Karpas-422 (cell line): ENCODE measurements at regions not wholly inside any gene's neighbourhood (a gene's known extent, or its start where the extent isn't known, plus 50 kb on each side); places are given as distances from the start of the nearest gene placed in this dataset.

ENCODE experiments used
- DNase-seq: peaks from one replicate; pipeline ENCODE4 v3.0.0-alpha.2; 2015
- H2AFZ ChIP-seq: fragments of 200-600 bp; sonication (generic); 2 replicates; pipeline ENCODE4 v1.6.1; 2014; ENCODE audit warnings: antibody characterized with exemption, low read length, mixed read lengths
- H3K27ac ChIP-seq: fragments of 200-600 bp; sonication (generic); 2 replicates; pipeline ENCODE4 v1.5.1; 2014; ENCODE audit warnings: mild to moderate bottlenecking, low read length, moderate library complexity
- H3K27me3 ChIP-seq: fragments of 200-600 bp; sonication (generic); 2 replicates; pipeline ENCODE4 v1.6.1; 2014; ENCODE audit warnings: low read length, mixed read lengths
- H3K36me3 ChIP-seq: fragments of 200-600 bp; sonication (generic); 2 replicates; pipeline ENCODE4 v1.6.1; 2014; ENCODE audit warnings: low read length, mixed read lengths; ENCODE audit not compliant: insufficient read depth
- H3K4me1 ChIP-seq: fragments of 200-600 bp; sonication (generic); 2 replicates; pipeline ENCODE4 v1.6.1; 2014; ENCODE audit warnings: mild to moderate bottlenecking, low read length, mixed read lengths
- H3K4me2 ChIP-seq: fragments of 200-600 bp; sonication (generic); 2 replicates; pipeline ENCODE4 v1.6.1; 2014; ENCODE audit warnings: low read length, low read depth, mild to moderate bottlenecking; ENCODE audit not compliant: poor library complexity, severe bottlenecking
- H3K4me3 ChIP-seq: fragments of 200-600 bp; sonication (generic); 2 replicates; pipeline ENCODE4 v1.5.1; 2014; ENCODE audit warnings: mild to moderate bottlenecking, antibody characterized with exemption, low read length, mixed read lengths
- H3K79me2 ChIP-seq: fragments of 200-600 bp; sonication (generic); 2 replicates; pipeline ENCODE4 v1.6.1; 2014; ENCODE audit warnings: mild to moderate bottlenecking, low read length, mixed read lengths
- H3K9ac ChIP-seq: fragments of 200-600 bp; sonication (generic); 2 replicates; pipeline ENCODE4 v1.6.0; 2014; ENCODE audit warnings: low read length
- H3K9me2 ChIP-seq: fragments of 200-600 bp; sonication (generic), shearing (Covaris generic); replicated peaks from 2 replicates; pipeline ENCODE4 v1.6.0; 2014; ENCODE audit warnings: mild to moderate bottlenecking, low read length, moderate library complexity; ENCODE audit not compliant: insufficient read depth
- H3K9me3 ChIP-seq: fragments of 300-700, 200-600 bp; sonication (generic); 2 replicates; pipeline ENCODE4 v1.6.1; 2014; ENCODE audit warnings: low read length, mixed read lengths
- H4K20me1 ChIP-seq: fragments of 200-600 bp; sonication (generic); 2 replicates; pipeline ENCODE4 v1.6.1; 2014; ENCODE audit warnings: mild to moderate bottlenecking, antibody characterized with exemption, low read length, low read depth; ENCODE audit not compliant: insufficient read depth

- no peak overlapping the region for H3K4me3 ChIP-seq
- no peak for DNase-seq
- no peak overlapping the region for H2AFZ ChIP-seq
These were observed 114.1 kb upstream of the TRIM2 start for GRCh38 chr4:153090181-153090580.

GRCh38 chr4:153090670-153091385, 113.4 kb upstream of the TRIM2 start:
- Histone ChIP-seq H3K9ac (no peak overlapping the region), H3K4me3 (no peak overlapping the region), H3K79me2 (no peaks in the 10 kb centered on the region), H3K4me1 (peaks cover 8% of the 10 kb centered on the region), H3K9me2 (no peaks in the 10 kb centered on the region), H3K4me2 (no peak overlapping the region), H3K9me3 (no peaks in the 10 kb centered on the region), H3K27ac (no peak overlapping the region), H2AFZ (no peak overlapping the region), H3K36me3 (no peaks in the 10 kb centered on the region), H4K20me1 (no peaks in the 10 kb centered on the region), H3K27me3 (no peaks in the 10 kb centered on the region)
- no peak for DNase-seq

More at GRCh38 chr4:153090181-153090580, 114.1 kb upstream of the TRIM2 start:
- Histone ChIP-seq H3K36me3 (no peaks in the 10 kb centered on the region), H4K20me1 (no peaks in the 10 kb centered on the region), H3K27ac (no peak overlapping the region), H3K9ac (no peak overlapping the region), H3K79me2 (no peaks in the 10 kb centered on the region), H3K4me2 (no peak overlapping the region), H3K9me2 (no peaks in the 10 kb centered on the region), H3K9me3 (no peaks in the 10 kb centered on the region), H3K4me1 (peaks cover 10% of the 10 kb centered on the region), H3K27me3 (no peaks in the 10 kb centered on the region)

- H4K20me1 ChIP-seq: no peaks in the 10 kb centered on the region
- no peak for DNase-seq
- no peaks in the 10 kb centered on the region for H3K9me2 ChIP-seq
- no peak overlapping the region for H3K27ac ChIP-seq
- no peak overlapping the region for H3K4me2 ChIP-seq
- H3K79me2 ChIP-seq: no peaks in the 10 kb centered on the region
- H3K9ac ChIP-seq: no peak overlapping the region
- no peak overlapping the region for H2AFZ ChIP-seq
- no peaks in the 10 kb centered on the region for H3K36me3 ChIP-seq
- H3K4me3 ChIP-seq: no peak overlapping the region
- no peaks in the 10 kb centered on the region for H3K9me3 ChIP-seq
- peaks cover 8% of the 10 kb centered on the region for H3K4me1 ChIP-seq
- H3K27me3 ChIP-seq: no peaks in the 10 kb centered on the region
These were observed 110.8 kb upstream of the TRIM2 start for GRCh38 chr4:153093396-153093795.

GRCh38 chr4:153093802-153094201, 110.4 kb upstream of the TRIM2 start:
- no peak overlapping the region for H3K4me2 ChIP-seq
- no peak overlapping the region for H3K4me3 ChIP-seq
- no peak overlapping the region for H2AFZ ChIP-seq
- no peak for DNase-seq
- no peaks in the 10 kb centered on the region for H4K20me1 ChIP-seq
- H3K27me3 ChIP-seq: no peaks in the 10 kb centered on the region
- H3K9me2 ChIP-seq: no peaks in the 10 kb centered on the region
- H3K9ac ChIP-seq: no peak overlapping the region
- peaks cover 8% of the 10 kb centered on the region for H3K4me1 ChIP-seq
- H3K9me3 ChIP-seq: no peaks in the 10 kb centered on the region
- no peak overlapping the region for H3K27ac ChIP-seq
- no peaks in the 10 kb centered on the region for H3K36me3 ChIP-seq
- no peaks in the 10 kb centered on the region for H3K79me2 ChIP-seq

- H2AFZ ChIP-seq: no peak overlapping the region
- H3K4me1 ChIP-seq: peaks cover 4% of the 10 kb centered on the region
- no peaks in the 10 kb centered on the region for H3K36me3 ChIP-seq
- no peaks in the 10 kb centered on the region for H4K20me1 ChIP-seq
- no peak overlapping the region for H3K27ac ChIP-seq
- no peak for DNase-seq
- no peaks in the 10 kb centered on the region for H3K27me3 ChIP-seq
- no peaks in the 10 kb centered on the region for H3K79me2 ChIP-seq
- H3K9me3 ChIP-seq: no peaks in the 10 kb centered on the region
- H3K9ac ChIP-seq: no peak overlapping the region
- H3K4me2 ChIP-seq: no peak overlapping the region
- no peaks in the 10 kb centered on the region for H3K9me2 ChIP-seq
- no peak overlapping the region for H3K4me3 ChIP-seq
These were observed 109.8 kb upstream of the TRIM2 start for GRCh38 chr4:153094435-153094834.

GRCh38 chr4:153095448-153096204, 108.6 kb upstream of the TRIM2 start:
- Histone ChIP-seq H3K9ac (no peak overlapping the region), H3K79me2 (no peaks in the 10 kb centered on the region), H3K4me3 (no peak overlapping the region), H3K27ac (no peak overlapping the region), H3K27me3 (no peaks in the 10 kb centered on the region; the same call in 1 of the 2 replicates), H4K20me1 (no peaks in the 10 kb centered on the region), H3K4me2 (no peak overlapping the region), H3K9me3 (no peaks in the 10 kb centered on the region), H2AFZ (no peak overlapping the region), H3K36me3 (no peaks in the 10 kb centered on the region), H3K4me1 (no peaks in the 10 kb centered on the region), H3K9me2 (no peaks in the 10 kb centered on the region)
- DNase-seq: no peak

GRCh38 chr4:153096344-153096743, 107.9 kb upstream of the TRIM2 start:
- Histone ChIP-seq H3K9ac (no peak overlapping the region), H3K36me3 (no peaks in the 10 kb centered on the region), H4K20me1 (no peaks in the 10 kb centered on the region), H2AFZ (no peak overlapping the region), H3K9me3 (no peaks in the 10 kb centered on the region), H3K9me2 (no peaks in the 10 kb centered on the region), H3K27me3 (no peaks in the 10 kb centered on the region; the same call in 1 of the 2 replicates), H3K79me2 (no peaks in the 10 kb centered on the region), H3K4me2 (no peak overlapping the region), H3K4me3 (no peak overlapping the region), H3K27ac (no peak overlapping the region), H3K4me1 (no peaks in the 10 kb centered on the region)
- no peak for DNase-seq

- no peaks in the 10 kb centered on the region for H3K36me3 ChIP-seq
These were observed 105.8 kb upstream of the TRIM2 start for GRCh38 chr4:153098427-153098826.

More at GRCh38 chr4:153098427-153098826, 105.8 kb upstream of the TRIM2 start:
- Histone ChIP-seq H2AFZ (no peak overlapping the region), H3K9ac (no peak overlapping the region), H3K4me2 (no peak overlapping the region), H3K27me3 (no peaks in the 10 kb centered on the region; the same call in 1 of the 2 replicates), H3K79me2 (no peaks in the 10 kb centered on the region), H3K9me3 (no peaks in the 10 kb centered on the region), H3K27ac (no peak overlapping the region), H3K4me3 (no peak overlapping the region), H3K4me1 (no peaks in the 10 kb centered on the region), H4K20me1 (no peaks in the 10 kb centered on the region), H3K9me2 (no peaks in the 10 kb centered on the region)
- DNase-seq: no peak
